ENCODE measurements at regions not wholly inside any gene's neighbourhood (a gene's known extent, or its start where the extent isn't known, plus 50 kb on each side); places are given as distances from the start of the nearest gene placed in this dataset.
"Not testable (repeated sequence)": the region's sequence is repeated elsewhere in the genome, so short reads cannot be mapped to it uniquely, and the experiment has no call there.

DNA sequence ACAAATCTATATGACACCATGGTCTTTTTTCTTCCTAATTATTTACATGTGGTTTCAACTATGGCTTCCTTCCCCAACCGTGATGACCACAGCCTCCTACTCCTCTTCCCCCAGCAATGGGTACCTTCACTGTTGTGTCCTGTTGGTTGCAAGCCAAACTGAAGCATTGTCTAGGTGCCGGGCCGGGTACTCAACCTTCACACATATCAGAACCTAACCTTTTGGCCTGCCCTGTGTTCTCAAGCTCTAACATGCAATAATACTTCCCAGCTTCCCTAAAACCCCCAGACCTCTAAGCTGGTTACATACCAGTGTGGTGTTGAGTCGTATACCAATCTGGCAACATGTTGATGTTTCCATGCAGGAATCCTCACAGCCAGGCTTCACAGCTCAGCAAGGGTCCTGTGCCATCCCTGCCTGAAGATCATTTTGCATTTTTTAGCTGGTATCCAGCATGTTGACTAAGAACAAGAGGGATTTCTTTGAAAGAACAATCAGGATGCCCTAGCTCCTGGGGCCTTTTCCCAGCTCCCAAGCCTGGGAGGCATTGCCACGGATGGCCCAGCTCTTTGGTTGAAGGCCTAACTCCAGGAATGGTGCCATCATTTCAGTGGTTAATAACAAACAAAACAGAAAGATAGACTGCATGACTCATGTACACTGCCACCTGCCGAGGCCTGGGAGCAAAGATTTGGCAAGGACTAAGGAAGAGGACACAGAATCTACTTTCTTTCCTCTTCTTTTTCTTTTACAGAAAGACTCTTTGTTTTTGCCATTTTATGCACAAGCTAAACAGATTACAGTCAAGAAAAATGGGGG is 373.7 kb upstream of the SALL1 start:
- DNase-seq = no peak

DNA sequence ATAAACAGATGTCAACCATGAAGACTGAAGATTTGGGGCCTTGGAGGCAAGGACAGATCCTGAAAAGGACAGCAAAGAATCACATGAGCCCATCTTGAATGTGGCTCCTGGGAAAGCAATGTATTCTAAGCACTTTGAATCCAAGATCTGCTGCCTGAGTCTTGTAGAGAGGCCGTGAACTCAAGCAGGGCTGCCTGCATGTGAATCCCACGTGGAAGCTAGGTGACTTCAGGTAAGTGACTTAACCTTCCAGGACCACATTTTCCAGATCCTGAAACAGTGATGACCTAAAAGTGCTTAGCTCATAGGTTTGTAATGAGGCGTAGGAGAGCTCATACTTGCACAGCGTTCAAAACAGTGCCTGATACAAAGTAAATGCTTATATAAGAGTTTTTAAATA is 373.0 kb upstream of the SALL1 start:
- no peak for DNase-seq

DNA sequence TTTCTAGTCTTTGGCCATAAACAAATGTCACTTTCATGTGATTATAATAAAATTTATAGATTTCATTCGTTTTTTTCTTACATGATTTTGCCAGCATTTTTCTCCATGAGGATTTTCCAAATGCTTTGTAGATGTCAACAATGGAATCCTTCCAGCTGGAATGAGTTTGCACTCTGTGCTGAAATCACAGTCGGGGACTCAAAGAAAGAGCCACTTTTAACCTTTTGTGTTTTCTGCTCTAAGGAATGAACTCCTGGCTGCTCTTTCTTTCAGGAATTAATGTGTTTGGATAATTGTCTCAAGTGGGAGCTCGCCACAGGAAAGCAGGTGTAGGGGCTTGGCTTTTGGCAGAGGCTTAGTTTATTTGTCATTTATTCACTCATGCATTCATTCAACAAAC is 372.3 kb upstream of the SALL1 start:
- no peak for DNase-seq

DNA sequence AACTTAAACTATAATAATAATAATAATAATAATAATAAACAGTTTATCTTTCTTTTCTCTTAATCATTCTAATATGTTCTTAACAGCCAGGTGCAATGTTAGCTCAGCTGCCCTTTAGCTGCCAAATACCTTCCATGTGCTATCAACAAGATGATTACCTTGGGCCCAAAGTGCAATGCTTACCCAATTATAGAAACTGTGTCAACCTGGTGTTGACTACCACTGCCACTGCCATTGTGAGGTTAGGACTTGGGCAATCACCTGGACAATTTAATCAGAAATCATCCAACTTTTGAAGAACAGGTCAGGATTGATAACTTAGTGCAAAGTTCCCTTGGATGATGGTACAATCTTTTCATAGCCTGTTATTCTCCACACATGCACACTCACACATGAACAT is 371.8 kb upstream of the SALL1 start:
- no peak for DNase-seq

- not testable (repeated sequence) for DNase-seq
Observed at GRCh38 chr16:51516960-51517359, 365.9 kb upstream of the SALL1 start.

DNA sequence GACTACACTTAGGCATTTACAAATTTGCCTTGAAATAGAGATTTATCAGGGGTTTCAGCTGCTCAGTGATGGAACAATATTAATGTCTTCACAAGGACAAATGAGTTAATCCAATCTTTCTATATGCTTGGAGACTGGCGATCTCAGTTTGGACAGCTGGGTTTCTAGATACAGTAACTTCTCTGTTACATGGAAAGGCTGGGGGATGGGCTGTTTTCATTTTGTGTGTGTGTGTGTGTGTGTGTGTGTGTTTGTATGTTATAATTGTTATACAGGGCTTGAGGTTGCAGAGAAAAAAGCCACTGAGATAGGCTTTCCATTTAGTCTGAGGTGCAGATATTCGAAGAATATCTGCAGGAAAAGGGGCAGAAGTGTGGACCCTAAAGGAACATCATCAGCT is 359.3 kb upstream of the SALL1 start:
- DNase-seq = no peak

DNA sequence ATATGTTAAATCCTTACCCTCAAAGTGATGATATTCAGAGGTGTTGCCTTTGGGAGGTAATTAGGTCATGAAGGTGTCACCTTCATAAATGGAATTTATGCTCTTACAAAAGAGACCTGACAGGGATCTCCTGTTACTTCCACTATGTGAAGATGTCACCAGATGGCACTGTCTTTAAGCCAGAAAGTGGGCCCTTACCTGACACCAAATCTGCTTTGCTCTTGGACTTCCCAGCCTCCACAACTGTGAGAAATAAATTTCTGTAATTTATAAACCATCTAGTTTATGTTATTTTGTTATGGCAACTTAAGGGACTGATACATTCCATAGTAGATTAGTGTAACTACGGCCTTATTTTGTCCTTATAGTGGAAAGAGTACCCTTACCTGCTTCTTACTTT is 358.3 kb upstream of the SALL1 start:
- no peak for DNase-seq

- no peak for DNase-seq
Observed at GRCh38 chr16:51508490-51509212, 357.6 kb upstream of the SALL1 start.

- no peak for DNase-seq
Observed at GRCh38 chr16:51507286-51507685, 356.2 kb upstream of the SALL1 start.

- no peak for DNase-seq
Observed at GRCh38 chr16:51500306-51500705, 349.2 kb upstream of the SALL1 start.

GRCh38 chr16:51497541-51498211 is 346.6 kb upstream of the SALL1 start:
- DNase-seq = no peak

- DNase-seq = no peak
Observed at GRCh38 chr16:51490866-51491265, 339.8 kb upstream of the SALL1 start.

DNA sequence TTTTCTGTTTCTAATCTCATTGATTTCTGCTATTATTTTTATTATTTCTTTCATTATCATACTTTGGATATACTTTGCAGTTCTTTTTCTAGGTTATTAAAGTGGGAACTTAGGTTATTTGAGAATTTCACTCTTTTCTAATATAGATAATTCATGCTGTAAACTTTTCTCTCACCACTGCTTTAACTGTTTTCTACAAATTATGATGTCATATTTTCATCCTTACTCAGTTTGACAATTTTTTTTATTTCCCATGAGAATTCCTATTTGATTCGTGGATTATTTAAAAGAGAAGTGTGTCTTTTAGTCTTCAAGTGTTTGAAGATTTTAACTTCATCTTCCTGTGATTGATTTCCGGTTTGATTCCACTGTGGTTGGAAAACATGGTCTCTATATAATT is 336.8 kb upstream of the SALL1 start:
- no peak for DNase-seq

- DNase-seq = no peak
Observed at GRCh38 chr16:51474414-51475091, 323.5 kb upstream of the SALL1 start.

- DNase-seq = no peak
Observed at GRCh38 chr16:51473091-51473490, 322.0 kb upstream of the SALL1 start.

GRCh38 chr16:51470492-51470891 is 319.4 kb upstream of the SALL1 start:
- no peak for DNase-seq

GRCh38 chr16:51464996-51465395 is 313.9 kb upstream of the SALL1 start:
- no peak for DNase-seq

GRCh38 chr16:51461255-51461654 is 310.2 kb upstream of the SALL1 start:
- DNase-seq = no peak

DNA sequence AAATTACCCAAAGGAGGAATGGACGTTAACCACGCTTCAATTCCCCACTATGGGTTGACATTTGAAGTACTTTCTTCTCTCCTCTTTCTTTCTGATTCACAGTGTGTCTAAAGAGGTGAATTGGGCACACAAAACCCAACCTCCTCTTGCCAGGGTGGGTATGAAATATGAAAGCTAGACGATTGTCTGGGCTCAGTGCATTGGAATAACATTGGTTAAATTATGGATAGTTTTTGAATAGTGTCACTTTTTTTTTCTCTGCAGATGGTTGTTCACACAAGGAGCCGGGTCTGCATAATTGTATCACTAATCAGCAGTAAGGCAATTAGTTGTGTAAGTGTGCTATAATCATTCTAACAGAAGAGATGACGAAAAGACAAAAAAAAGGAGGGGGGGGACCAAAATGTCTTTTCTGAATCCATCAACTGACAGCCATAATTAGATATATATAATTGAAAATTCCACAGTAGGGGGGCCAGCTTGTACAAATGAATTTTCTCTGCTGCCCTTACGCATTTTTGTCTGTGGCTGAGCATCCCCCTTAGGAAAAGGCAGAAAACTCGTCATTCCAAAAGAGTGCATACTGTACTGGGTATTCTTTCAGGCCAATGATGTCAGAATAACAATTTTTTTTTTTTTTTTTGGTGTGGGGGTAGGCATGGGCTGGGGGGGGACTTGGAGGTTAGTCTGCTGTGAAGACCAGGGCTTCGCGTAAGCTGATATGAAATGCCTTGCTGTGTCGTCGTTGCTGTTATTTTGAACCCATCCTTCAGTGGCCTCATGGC is 307.5 kb upstream of the SALL1 start:
- no peak for DNase-seq

- DNase-seq = no peak
Observed at GRCh38 chr16:51457775-51458174, 306.7 kb upstream of the SALL1 start.

- no peak for DNase-seq
Observed at GRCh38 chr16:51455398-51455797, 304.3 kb upstream of the SALL1 start.

DNA sequence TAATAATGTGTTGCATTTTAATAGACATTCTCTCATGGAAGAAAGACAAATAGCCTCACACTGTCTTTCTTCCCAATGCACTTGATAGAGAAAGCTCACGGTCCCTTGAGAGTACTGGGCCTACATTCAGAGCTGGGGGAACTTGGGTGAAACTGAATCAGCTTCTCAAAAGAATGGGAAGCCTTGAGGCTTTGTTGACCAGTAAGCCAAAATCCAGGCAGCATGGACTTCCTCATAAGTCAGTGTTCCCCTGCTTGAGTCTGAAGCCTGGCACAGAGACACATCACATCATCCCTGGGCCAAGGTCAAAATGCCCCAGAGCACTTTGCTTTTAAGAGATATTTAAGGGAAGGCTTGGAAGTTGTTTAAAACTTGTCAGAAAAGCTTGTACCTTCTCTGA is 302.2 kb upstream of the SALL1 start:
- no peak for DNase-seq

- DNase-seq = no peak
Observed at GRCh38 chr16:51450909-51451308, 299.8 kb upstream of the SALL1 start.
